HL-60 (cell line): ENCODE measurements at regions not wholly inside any gene's neighbourhood (a gene's known extent, or its start where the extent isn't known, plus 50 kb on each side); places are given as distances from the start of the nearest gene placed in this dataset.

Experiments used
- POLR2AphosphoS5 ChIP-seq: IDR thresholded peaks from 2 replicates; pipeline ENCODE4 v1.6.1; 2012; ENCODE audit warnings: low read depth
- TF ChIP-seq, protein P1 (sequence below): IDR thresholded peaks from one replicate; pipeline ENCODE4 v1.5.1; 2011; ENCODE audit warnings: low read length, control low read depth, inconsistent platforms; ENCODE audit not compliant: insufficient read depth
- TF ChIP-seq, protein P2 (sequence below): IDR thresholded peaks from 2 replicates; pipeline ENCODE4 v1.6.1; 2012; ENCODE audit warnings: low read depth; ENCODE audit not compliant: insufficient replicate concordance

DNA sequence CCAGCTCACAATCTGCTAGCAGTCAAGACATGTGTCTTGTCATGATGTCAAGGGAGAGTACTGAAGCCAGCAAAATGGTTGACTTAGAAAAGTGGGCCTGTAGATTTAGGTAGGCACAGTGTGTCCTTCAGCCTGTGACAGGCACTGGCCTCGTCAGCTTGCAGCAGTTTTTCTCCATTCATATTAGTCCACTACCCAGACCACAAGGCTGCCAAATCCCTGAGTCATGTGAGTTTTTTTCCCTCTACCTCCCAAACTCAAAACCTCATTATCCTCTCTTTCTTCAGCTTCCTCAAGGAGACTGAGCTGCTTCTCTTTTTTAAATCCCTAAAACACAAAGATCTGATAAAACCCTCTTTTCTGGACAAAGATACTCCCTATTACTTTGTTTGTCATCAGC, 102.6 kb upstream of the HS3ST3A1 start:
- TF ChIP-seq, protein P1, sequence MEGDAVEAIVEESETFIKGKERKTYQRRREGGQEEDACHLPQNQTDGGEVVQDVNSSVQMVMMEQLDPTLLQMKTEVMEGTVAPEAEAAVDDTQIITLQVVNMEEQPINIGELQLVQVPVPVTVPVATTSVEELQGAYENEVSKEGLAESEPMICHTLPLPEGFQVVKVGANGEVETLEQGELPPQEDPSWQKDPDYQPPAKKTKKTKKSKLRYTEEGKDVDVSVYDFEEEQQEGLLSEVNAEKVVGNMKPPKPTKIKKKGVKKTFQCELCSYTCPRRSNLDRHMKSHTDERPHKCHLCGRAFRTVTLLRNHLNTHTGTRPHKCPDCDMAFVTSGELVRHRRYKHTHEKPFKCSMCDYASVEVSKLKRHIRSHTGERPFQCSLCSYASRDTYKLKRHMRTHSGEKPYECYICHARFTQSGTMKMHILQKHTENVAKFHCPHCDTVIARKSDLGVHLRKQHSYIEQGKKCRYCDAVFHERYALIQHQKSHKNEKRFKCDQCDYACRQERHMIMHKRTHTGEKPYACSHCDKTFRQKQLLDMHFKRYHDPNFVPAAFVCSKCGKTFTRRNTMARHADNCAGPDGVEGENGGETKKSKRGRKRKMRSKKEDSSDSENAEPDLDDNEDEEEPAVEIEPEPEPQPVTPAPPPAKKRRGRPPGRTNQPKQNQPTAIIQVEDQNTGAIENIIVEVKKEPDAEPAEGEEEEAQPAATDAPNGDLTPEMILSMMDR: no peak
- TF ChIP-seq, protein P2, sequence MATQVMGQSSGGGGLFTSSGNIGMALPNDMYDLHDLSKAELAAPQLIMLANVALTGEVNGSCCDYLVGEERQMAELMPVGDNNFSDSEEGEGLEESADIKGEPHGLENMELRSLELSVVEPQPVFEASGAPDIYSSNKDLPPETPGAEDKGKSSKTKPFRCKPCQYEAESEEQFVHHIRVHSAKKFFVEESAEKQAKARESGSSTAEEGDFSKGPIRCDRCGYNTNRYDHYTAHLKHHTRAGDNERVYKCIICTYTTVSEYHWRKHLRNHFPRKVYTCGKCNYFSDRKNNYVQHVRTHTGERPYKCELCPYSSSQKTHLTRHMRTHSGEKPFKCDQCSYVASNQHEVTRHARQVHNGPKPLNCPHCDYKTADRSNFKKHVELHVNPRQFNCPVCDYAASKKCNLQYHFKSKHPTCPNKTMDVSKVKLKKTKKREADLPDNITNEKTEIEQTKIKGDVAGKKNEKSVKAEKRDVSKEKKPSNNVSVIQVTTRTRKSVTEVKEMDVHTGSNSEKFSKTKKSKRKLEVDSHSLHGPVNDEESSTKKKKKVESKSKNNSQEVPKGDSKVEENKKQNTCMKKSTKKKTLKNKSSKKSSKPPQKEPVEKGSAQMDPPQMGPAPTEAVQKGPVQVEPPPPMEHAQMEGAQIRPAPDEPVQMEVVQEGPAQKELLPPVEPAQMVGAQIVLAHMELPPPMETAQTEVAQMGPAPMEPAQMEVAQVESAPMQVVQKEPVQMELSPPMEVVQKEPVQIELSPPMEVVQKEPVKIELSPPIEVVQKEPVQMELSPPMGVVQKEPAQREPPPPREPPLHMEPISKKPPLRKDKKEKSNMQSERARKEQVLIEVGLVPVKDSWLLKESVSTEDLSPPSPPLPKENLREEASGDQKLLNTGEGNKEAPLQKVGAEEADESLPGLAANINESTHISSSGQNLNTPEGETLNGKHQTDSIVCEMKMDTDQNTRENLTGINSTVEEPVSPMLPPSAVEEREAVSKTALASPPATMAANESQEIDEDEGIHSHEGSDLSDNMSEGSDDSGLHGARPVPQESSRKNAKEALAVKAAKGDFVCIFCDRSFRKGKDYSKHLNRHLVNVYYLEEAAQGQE: no peak
- no peak for TF ChIP-seq POLR2AphosphoS5
